Hepatocyte (in vitro differentiated cells): ENCODE measurements at regions not wholly inside any gene's neighbourhood (a gene's known extent, or its start where the extent isn't known, plus 50 kb on each side); places are given as distances from the start of the nearest gene placed in this dataset.

ENCODE experiments used
- CTCF ChIP-seq: fragments of 200-600 bp; sonication (generic); IDR thresholded peaks from 2 replicates; pipeline ENCODE4 v1.5.1; 2016; ENCODE audit warnings: antibody characterized with exemption, mild to moderate bottlenecking; ENCODE audit not compliant: poor library complexity
- EZH2phosphoT487 ChIP-seq: fragments of 200-600 bp; sonication (generic); IDR thresholded peaks from one replicate; pipeline ENCODE4 v1.6.1; 2018; ENCODE audit warnings: antibody characterized with exemption, mild to moderate bottlenecking, low read depth, moderate library complexity; ENCODE audit not compliant: unreplicated experiment, severe bottlenecking

DNA sequence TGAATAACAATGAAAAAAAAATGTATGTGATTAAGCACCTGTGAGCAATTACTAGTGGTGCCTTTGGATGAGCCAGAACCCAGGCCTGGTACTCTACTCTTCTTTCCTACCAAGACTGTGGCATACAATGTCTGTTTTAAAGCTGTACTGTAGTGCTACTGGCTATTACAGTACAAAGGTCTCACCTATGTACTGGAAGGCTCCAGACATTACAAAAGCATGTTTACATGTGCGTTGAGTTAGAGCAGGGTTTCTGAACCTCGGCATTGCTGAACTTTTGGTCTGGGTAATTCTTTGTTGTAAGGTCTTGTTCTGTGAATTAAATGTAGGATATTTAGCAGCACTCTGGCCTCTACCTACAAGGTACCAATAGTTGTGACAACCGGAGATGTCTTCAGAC, 153.8 kb downstream of the SPATA18 start:
- no peak for TF ChIP-seq CTCF
- TF ChIP-seq EZH2phosphoT487, result no peak
